Prostate gland (tissue), 2 donors: ENCODE measurements at regions not wholly inside any gene's neighbourhood (a gene's known extent, or its start where the extent isn't known, plus 50 kb on each side); places are given as distances from the start of the nearest gene placed in this dataset.

ENCODE experiments used
- DNase-seq: peaks from one replicate; pipeline ENCODE4 v3.0.0-alpha.2; 2019; ENCODE audit warnings: low spot score
- H3K27ac ChIP-seq, 2 donors: fragments of 200-600 bp; sonication (generic); 2 replicates each; pipeline ENCODE4 v1.5.1; 2017 to 2019
- H3K27me3 ChIP-seq: fragments of 200-600 bp; sonication (generic); replicated peaks from 2 replicates; pipeline ENCODE4 v1.5.1; 2019; ENCODE audit not compliant: insufficient read depth
- H3K36me3 ChIP-seq, 2 donors: fragments of 200-600 bp; sonication (generic); 1 replicate in 1 of 2; 2 replicates in 1 of 2; pipeline versions ENCODE4 v1.5.1 to v1.8.1; 2017 to 2019
- H3K4me1 ChIP-seq: fragments of 200-600 bp; sonication (generic); replicated peaks from 2 replicates; pipeline ENCODE4 v1.5.1; 2019
- H3K4me3 ChIP-seq, 2 donors: fragments of 200-600 bp; sonication (generic); 2 replicates each; pipeline ENCODE4 v1.5.1; 2017 to 2019
- H3K9me3 ChIP-seq: fragments of 200-600 bp; sonication (generic); 2 replicates; pipeline ENCODE4 v1.5.1; 2017
- CTCF ChIP-seq, 4 experiments: fragments of 200-600 bp in 2 of 4; fragments of 450-650 bp in 2 of 4; sonication (generic) in 2 of 4; IDR thresholded peaks; 1 replicate in 3 of 4; 2 replicates in 1 of 4; pipeline ENCODE4 v1.5.1; 2016 to 2019; ENCODE audit warnings: antibody characterized with exemption in 4 of 4, mild to moderate bottlenecking in 2 of 4, moderate library complexity in 2 of 4
- POLR2A ChIP-seq: fragments of 450-650 bp; IDR thresholded peaks from one replicate; pipeline ENCODE4 v1.6.1; 2016; ENCODE audit warnings: antibody characterized with exemption, mild to moderate bottlenecking
- POLR2AphosphoS5 ChIP-seq: sonication (generic); formaldehyde crosslinking; IDR thresholded peaks from one replicate; pipeline ENCODE4 v1.6.1; 2017; ENCODE audit warnings: antibody characterized with exemption
- WGBS: methylation state at CpG from one replicate; pipeline ENCODE4 v1.1.5; 2018; 5-methylcytosine and 5-hydroxymethylcytosine counted together
- intact Hi-C: fragments of 100-400 bp; cut with DNase I; formaldehyde crosslinking; loops from one replicate; pipeline ENCODE4 v1.14.2; 2022

- Histone ChIP-seq H3K27me3 (no peaks in the 10 kb centered on the region), H3K9me3 (no peaks in the 10 kb centered on the region), H3K36me3 (no peaks in the 10 kb centered on the region), H3K4me1 (no peaks in the 10 kb centered on the region), H3K4me3 (no peak overlapping the region), H3K27ac (no peak overlapping the region)
- intact Hi-C loops = no loop called here
- 94% methylated on average over 33 of the region's 33 CpGs for WGBS
- TF ChIP-seq CTCF (IDR thresholded peaks at IDR 0.05) = no peak
- TF ChIP-seq POLR2A = no peak
- no peak for TF ChIP-seq POLR2AphosphoS5
- DNase-seq = no peak
Observed at GRCh38 chr10:108566316-108567107, 1356.8 kb downstream of the XPNPEP1 start.

- Histone ChIP-seq H3K27ac (no peak overlapping the region), H3K4me1 (no peaks in the 10 kb centered on the region), H3K4me3 (no peak overlapping the region), H3K9me3 (no peaks in the 10 kb centered on the region), H3K36me3 (no peaks in the 10 kb centered on the region), H3K27me3 (no peaks in the 10 kb centered on the region)
- no peak for TF ChIP-seq POLR2AphosphoS5
- TF ChIP-seq CTCF (IDR thresholded peaks at IDR 0.05) = no peak
- no peak for TF ChIP-seq POLR2A
- DNase-seq = no peak
- intact Hi-C loops = no loop called here
Observed at GRCh38 chr10:108562105-108562504, 1361.2 kb downstream of the XPNPEP1 start.

GRCh38 chr10:108561649-108562048 lies 1361.7 kb downstream of the XPNPEP1 start:
- H3K27me3 ChIP-seq = no peaks in the 10 kb centered on the region
- 22% methylated on average over 1 of the region's 1 CpG for WGBS
- TF ChIP-seq CTCF (IDR thresholded peaks at IDR 0.05) (no peak), POLR2AphosphoS5 (no peak), POLR2A (no peak)
- no peaks in the 10 kb centered on the region for H3K9me3 ChIP-seq
- intact Hi-C loops = no loop called here
- H3K4me1 ChIP-seq = no peaks in the 10 kb centered on the region
- no peak for DNase-seq
- no peak overlapping the region for H3K4me3 ChIP-seq
- H3K36me3 ChIP-seq = no peaks in the 10 kb centered on the region
- no peak overlapping the region for H3K27ac ChIP-seq

GRCh38 chr10:108560488-108560887 lies 1362.8 kb downstream of the XPNPEP1 start:
- H3K27ac ChIP-seq = no peak overlapping the region
- TF ChIP-seq CTCF (IDR thresholded peaks at IDR 0.05) (no peak), POLR2AphosphoS5 (no peak), POLR2A (no peak)
- DNase-seq = no peak
- H3K4me3 ChIP-seq = no peak overlapping the region
- no peaks in the 10 kb centered on the region for H3K4me1 ChIP-seq
- intact Hi-C loops = no loop called here
- no peaks in the 10 kb centered on the region for H3K27me3 ChIP-seq
- no peaks in the 10 kb centered on the region for H3K36me3 ChIP-seq
- H3K9me3 ChIP-seq = no peaks in the 10 kb centered on the region

- H3K9me3 ChIP-seq = no peaks in the 10 kb centered on the region
- DNase-seq = no peak
- 90% methylated on average over 4 of the region's 4 CpGs for WGBS
- H3K4me3 ChIP-seq = no peak overlapping the region
- H3K36me3 ChIP-seq = no peaks in the 10 kb centered on the region
- intact Hi-C loops = no loop called here
- no peak for TF ChIP-seq POLR2A
- no peak for TF ChIP-seq CTCF (IDR thresholded peaks at IDR 0.05)
- no peak for TF ChIP-seq POLR2AphosphoS5
- no peaks in the 10 kb centered on the region for H3K27me3 ChIP-seq
- H3K4me1 ChIP-seq = no peaks in the 10 kb centered on the region
- H3K27ac ChIP-seq = no peak overlapping the region
Observed at GRCh38 chr10:108556186-108556585, 1367.1 kb downstream of the XPNPEP1 start.
